OCI-LY7 (cell line): ENCODE measurements at regions not wholly inside any gene's neighbourhood (a gene's known extent, or its start where the extent isn't known, plus 50 kb on each side); places are given as distances from the start of the nearest gene placed in this dataset.

Experiments
- EZH2phosphoT487 ChIP-seq: fragments of 200-600 bp; sonication (generic); IDR thresholded peaks from 2 replicates; pipeline ENCODE4 v1.6.1; 2018; ENCODE audit warnings: low read depth, borderline replicate concordance, mild to moderate bottlenecking, mixed run types, antibody characterized with exemption, low read length, moderate library complexity, mixed read lengths
- TF ChIP-seq, protein P1 (sequence below): fragments of 200-600 bp; sonication (generic); conservative IDR thresholded peaks from 2 replicates; pipeline ENCODE4 v1.5.1; 2014; ENCODE audit warnings: mild to moderate bottlenecking, antibody characterized with exemption, low read length, moderate library complexity, mixed read lengths

DNA sequence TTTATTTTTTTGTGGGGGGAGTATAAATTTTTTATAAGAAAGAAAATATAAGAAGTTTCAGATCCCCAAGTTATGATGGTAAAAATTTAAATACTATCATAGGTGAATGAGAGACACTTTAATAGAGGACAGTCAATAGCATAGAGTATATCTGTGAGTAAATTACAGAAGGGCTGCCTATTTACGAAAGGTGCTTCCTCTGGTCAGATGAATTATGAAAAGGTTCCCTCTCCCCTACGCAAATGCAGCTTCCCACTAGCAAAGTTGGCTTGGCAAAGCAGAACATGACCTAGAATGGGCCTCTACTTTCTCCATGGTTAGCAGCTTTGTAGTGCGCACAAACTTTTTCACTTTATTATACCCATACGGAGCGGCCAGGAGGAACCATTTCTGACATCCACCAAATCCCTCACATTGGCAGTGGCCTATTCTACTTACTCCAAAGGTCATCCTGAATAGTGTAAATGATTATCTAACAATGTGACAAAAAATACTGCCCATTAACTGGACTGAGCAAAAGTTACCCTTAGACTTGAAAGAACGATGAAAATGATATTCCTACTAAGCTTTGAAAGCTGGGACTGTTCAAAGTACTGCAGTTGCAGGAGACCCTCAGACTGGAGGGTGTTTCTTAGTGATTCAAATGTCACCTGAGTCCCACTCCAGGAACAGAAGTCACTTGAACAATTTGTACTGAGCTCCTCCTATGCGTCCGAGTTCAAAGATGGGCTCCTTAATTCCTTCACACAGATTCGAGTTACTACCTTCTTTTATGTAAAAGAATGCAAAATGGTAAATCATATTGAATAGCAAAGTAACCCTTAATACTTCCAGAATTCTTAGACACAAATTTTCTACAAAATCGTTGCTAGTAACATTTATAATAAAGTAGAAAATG, 148.5 kb downstream of the NOL4 start:
- TF ChIP-seq, protein P1, sequence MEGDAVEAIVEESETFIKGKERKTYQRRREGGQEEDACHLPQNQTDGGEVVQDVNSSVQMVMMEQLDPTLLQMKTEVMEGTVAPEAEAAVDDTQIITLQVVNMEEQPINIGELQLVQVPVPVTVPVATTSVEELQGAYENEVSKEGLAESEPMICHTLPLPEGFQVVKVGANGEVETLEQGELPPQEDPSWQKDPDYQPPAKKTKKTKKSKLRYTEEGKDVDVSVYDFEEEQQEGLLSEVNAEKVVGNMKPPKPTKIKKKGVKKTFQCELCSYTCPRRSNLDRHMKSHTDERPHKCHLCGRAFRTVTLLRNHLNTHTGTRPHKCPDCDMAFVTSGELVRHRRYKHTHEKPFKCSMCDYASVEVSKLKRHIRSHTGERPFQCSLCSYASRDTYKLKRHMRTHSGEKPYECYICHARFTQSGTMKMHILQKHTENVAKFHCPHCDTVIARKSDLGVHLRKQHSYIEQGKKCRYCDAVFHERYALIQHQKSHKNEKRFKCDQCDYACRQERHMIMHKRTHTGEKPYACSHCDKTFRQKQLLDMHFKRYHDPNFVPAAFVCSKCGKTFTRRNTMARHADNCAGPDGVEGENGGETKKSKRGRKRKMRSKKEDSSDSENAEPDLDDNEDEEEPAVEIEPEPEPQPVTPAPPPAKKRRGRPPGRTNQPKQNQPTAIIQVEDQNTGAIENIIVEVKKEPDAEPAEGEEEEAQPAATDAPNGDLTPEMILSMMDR = no peak
- TF ChIP-seq EZH2phosphoT487 = no peak
